KBM-7 (cell line): ENCODE measurements at regions not wholly inside any gene's neighbourhood (a gene's known extent, or its start where the extent isn't known, plus 50 kb on each side); places are given as distances from the start of the nearest gene placed in this dataset.
"Not testable (repeated sequence)": the region's sequence is repeated elsewhere in the genome, so short reads cannot be mapped to it uniquely, and the experiment has no call there.

ENCODE experiments used
- DNase-seq: peaks from one replicate; pipeline ENCODE4 v3.0.0-alpha.2; 2015
- in situ Hi-C: fragments of 300-500 bp; cut with MboI; formaldehyde crosslinking; loops from 2 replicates; pipeline ENCODE4 v1.14.3; 2020; ENCODE audit warnings: low sequenced_read_pairs, low pct_unique_long_range_greater_than_20kb, mixed read lengths

- DNase-seq = no peak
- in situ Hi-C loops = no loop called here
Observed at GRCh38 chr20:48375804-48376203, 452.0 kb downstream of the PREX1 start.

GRCh38 chr20:48374991-48375595 lies 452.7 kb downstream of the PREX1 start:
- in situ Hi-C loops = no loop called here
- no peak for DNase-seq

- in situ Hi-C loops, DNase-seq: not testable (repeated sequence)
Observed at GRCh38 chr20:48374031-48374907, 453.5 kb downstream of the PREX1 start.

- no peak for DNase-seq
- in situ Hi-C loops = no loop called here
Observed at GRCh38 chr20:48373555-48373934, 454.3 kb downstream of the PREX1 start.

GRCh38 chr20:48372851-48373554 lies 454.8 kb downstream of the PREX1 start:
- in situ Hi-C loops, DNase-seq: not testable (repeated sequence)

- in situ Hi-C loops = no loop called here
- no peak for DNase-seq
Observed at GRCh38 chr20:48371211-48371610, 456.6 kb downstream of the PREX1 start.

GRCh38 chr20:48368580-48369021 lies 459.2 kb downstream of the PREX1 start:
- in situ Hi-C loops, DNase-seq: not testable (repeated sequence)

GRCh38 chr20:48367541-48368358 lies 460.0 kb downstream of the PREX1 start:
- DNase-seq, in situ Hi-C loops: not testable (repeated sequence)

- no peak for DNase-seq
- in situ Hi-C loops = no loop called here
Observed at GRCh38 chr20:48366230-48366629, 461.6 kb downstream of the PREX1 start.

- no peak for DNase-seq
- in situ Hi-C loops = no loop called here
Observed at GRCh38 chr20:48364688-48365421, 462.9 kb downstream of the PREX1 start.

- no peak for DNase-seq
- in situ Hi-C loops = no loop called here
Observed at GRCh38 chr20:48364055-48364454, 463.7 kb downstream of the PREX1 start.

- no peak for DNase-seq
- in situ Hi-C loops = no loop called here
Observed at GRCh38 chr20:48360342-48360975, 467.3 kb downstream of the PREX1 start.

GRCh38 chr20:48359692-48360341 lies 468.0 kb downstream of the PREX1 start:
- in situ Hi-C loops = no loop called here
- no peak for DNase-seq

- DNase-seq, in situ Hi-C loops: not testable (repeated sequence)
Observed at GRCh38 chr20:48359055-48359390, 468.8 kb downstream of the PREX1 start.

- DNase-seq = no peak
- in situ Hi-C loops = no loop called here
Observed at GRCh38 chr20:48358176-48359054, 469.4 kb downstream of the PREX1 start.

GRCh38 chr20:48357714-48358113 lies 470.1 kb downstream of the PREX1 start:
- in situ Hi-C loops = no loop called here

GRCh38 chr20:48354903-48355302 lies 472.9 kb downstream of the PREX1 start:
- no peak for DNase-seq
- in situ Hi-C loops = no loop called here

More at GRCh38 chr20:48357714-48358113, 470.1 kb downstream of the PREX1 start:
- no peak for DNase-seq
